ENCODE measurements at regions not wholly inside any gene's neighbourhood (a gene's known extent, or its start where the extent isn't known, plus 50 kb on each side); places are given as distances from the start of the nearest gene placed in this dataset.
A peak's percentile ranks its signal among the peaks of the same experiment; 100 is the strongest.

DNA sequence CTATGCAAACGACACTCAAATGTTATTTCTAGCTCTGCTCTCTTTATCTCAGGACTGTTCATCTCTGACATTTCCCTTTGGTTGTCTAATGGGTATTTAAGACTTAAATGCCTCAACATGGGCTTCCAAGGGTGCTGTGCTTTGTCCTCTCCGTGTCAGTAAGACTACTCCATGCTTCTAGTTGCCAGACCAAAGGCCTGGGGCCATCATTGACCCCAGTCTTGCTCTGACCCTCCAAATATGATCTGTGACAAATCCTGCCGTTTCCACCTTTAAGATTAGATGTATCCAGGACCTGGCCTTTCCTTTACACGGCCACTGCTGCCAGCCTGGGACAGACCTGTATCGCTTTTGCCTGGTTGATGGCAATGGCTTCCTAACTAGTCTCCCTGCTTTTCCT is 126.3 kb upstream of the DYRK2 start:
- TF ChIP-seq CTCF (IDR thresholded peaks at IDR 0.05; ENCODE audit: low read depth, low read length): no peak
- no peak for DNase-seq (ENCODE audit: low read depth in 1 of 2, low spot score in 1 of 2)
- Histone ChIP-seq H3K27me3 (no peaks in the 10 kb centered on the region), H3K4me3 (no peak overlapping the region), H3K27ac (no peak overlapping the region), H3K9me3 (ENCODE audit: low read depth) (no peaks in the 10 kb centered on the region), H3K36me3 (no peaks in the 10 kb centered on the region), H3K4me1 (ENCODE audit: low read depth) (peaks cover 21% of the 10 kb centered on the region)

- Histone ChIP-seq H3K4me1 (ENCODE audit: low read depth) (peaks cover 21% of the 10 kb centered on the region), H3K27me3 (no peaks in the 10 kb centered on the region), H3K36me3 (no peaks in the 10 kb centered on the region), H3K9me3 (ENCODE audit: low read depth) (no peaks in the 10 kb centered on the region), H3K27ac (no peak overlapping the region), H3K4me3 (no peak overlapping the region)
- no peak for DNase-seq (ENCODE audit: low read depth in 1 of 2, low spot score in 1 of 2)
- no peak for TF ChIP-seq CTCF (IDR thresholded peaks at IDR 0.05; ENCODE audit: low read depth, low read length)
These were observed 125.0 kb upstream of the DYRK2 start for GRCh38 chr12:67523538-67523937.

DNA sequence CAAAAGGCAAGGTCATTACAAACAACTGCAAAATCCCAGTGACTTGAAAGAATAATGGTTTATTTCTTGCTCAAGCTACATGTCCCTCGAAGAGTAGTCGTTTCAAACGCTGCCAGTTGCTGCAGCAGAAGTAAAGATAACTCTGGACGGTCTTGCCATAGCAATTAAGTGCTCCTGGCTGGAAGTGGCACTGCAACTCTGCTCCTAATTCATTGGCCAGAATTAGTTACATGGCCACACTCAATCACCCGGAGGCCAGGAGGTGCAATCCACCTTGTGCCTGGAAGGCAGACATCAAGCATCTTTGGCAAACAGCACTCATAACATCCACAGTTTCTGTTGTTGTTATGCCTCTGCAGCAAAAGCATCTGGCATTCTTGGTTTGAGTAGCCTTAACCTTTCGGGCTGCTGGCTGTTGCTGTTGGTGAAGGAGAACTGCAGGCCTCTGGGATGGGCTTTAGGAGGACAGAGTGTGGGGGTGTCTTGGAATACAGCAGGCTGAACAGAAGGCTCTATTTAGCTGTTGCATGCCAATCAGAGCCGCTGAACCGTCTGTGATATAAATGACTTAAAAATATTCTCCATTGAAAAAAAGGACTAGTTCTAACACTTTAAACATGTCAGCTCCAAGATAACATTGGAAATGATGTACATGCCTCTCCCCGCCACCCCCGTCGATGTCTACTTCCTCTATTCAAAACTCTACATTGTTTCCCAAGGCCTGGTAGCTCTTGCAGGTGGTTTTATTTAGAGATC is 123.5 kb upstream of the DYRK2 start:
- no peaks in the 10 kb centered on the region for H3K27me3 ChIP-seq
- peak overlapping the region; percentile 23 for H3K27ac ChIP-seq

GRCh38 chr12:67525617-67525884 is 123.0 kb upstream of the DYRK2 start:
- Histone ChIP-seq H3K27me3 (no peaks in the 10 kb centered on the region), H3K4me3 (no peak overlapping the region), H3K27ac (peak overlapping the region; percentile 23), H3K36me3 (no peaks in the 10 kb centered on the region), H3K4me1 (ENCODE audit: low read depth) (peaks cover 21% of the 10 kb centered on the region), H3K9me3 (ENCODE audit: low read depth) (no peaks in the 10 kb centered on the region)
- DNase-seq (ENCODE audit: low read depth in 1 of 2, low spot score in 1 of 2): no peak
- TF ChIP-seq CTCF (IDR thresholded peaks at IDR 0.05; ENCODE audit: low read depth, low read length): no peak

More for the DNA sequence above, 123.5 kb upstream of the DYRK2 start:
- Histone ChIP-seq H3K9me3 (ENCODE audit: low read depth) (no peaks in the 10 kb centered on the region), H3K4me1 (ENCODE audit: low read depth) (peaks cover 21% of the 10 kb centered on the region), H3K4me3 (no peak overlapping the region), H3K36me3 (no peaks in the 10 kb centered on the region)
- DNase-seq (ENCODE audit: low read depth in 1 of 2, low spot score in 1 of 2): peak in 1 of 2 donors; percentile 35
- no peak for TF ChIP-seq CTCF (IDR thresholded peaks at IDR 0.05; ENCODE audit: low read depth, low read length)

GRCh38 chr12:67526129-67526528 is 122.4 kb upstream of the DYRK2 start:
- Histone ChIP-seq H3K36me3 (no peaks in the 10 kb centered on the region), H3K4me3 (no peak overlapping the region), H3K4me1 (ENCODE audit: low read depth) (peaks cover 21% of the 10 kb centered on the region), H3K9me3 (ENCODE audit: low read depth) (no peaks in the 10 kb centered on the region), H3K27me3 (no peaks in the 10 kb centered on the region), H3K27ac (peak overlapping the region; percentile 23)
- no peak for TF ChIP-seq CTCF (IDR thresholded peaks at IDR 0.05; ENCODE audit: low read depth, low read length)
- no peak for DNase-seq (ENCODE audit: low read depth in 1 of 2, low spot score in 1 of 2)

All from cardiac muscle cell (in vitro differentiated cells and primary cell).